MM.1S (cell line): ENCODE measurements at regions not wholly inside any gene's neighbourhood (a gene's known extent, or its start where the extent isn't known, plus 50 kb on each side); places are given as distances from the start of the nearest gene placed in this dataset.

ENCODE experiments used
- DNase-seq: peaks from one replicate; pipeline ENCODE4 v3.0.0-alpha.2; 2015
- H2AFZ ChIP-seq: fragments of 300-600 bp; sonication (generic); 2 replicates; pipeline ENCODE4 v1.6.0; 2016; ENCODE audit warnings: antibody characterized with exemption, low read length
- H3F3A ChIP-seq: fragments of 300-600 bp; sonication (generic); 2 replicates; pipeline ENCODE4 v1.6.1; 2016; ENCODE audit warnings: mild to moderate bottlenecking, antibody characterized with exemption, low read length, moderate library complexity, mixed read lengths; ENCODE audit not compliant: insufficient read depth
- H3K27ac ChIP-seq: fragments of 300-600 bp; sonication (generic); 2 replicates; pipeline ENCODE4 v1.5.1; 2016; ENCODE audit warnings: mild to moderate bottlenecking, low read length
- H3K27me3 ChIP-seq: fragments of 300-600 bp; sonication (generic); replicated peaks from 2 replicates; pipeline ENCODE4 v1.6.0; 2016; ENCODE audit warnings: low read length; ENCODE audit not compliant: insufficient read depth
- H3K36me3 ChIP-seq: fragments of 300-600 bp; sonication (generic); replicated peaks from 2 replicates; pipeline ENCODE4 v1.6.1; 2016; ENCODE audit warnings: mild to moderate bottlenecking, low read length, mixed read lengths; ENCODE audit not compliant: insufficient read depth
- H3K4me1 ChIP-seq: fragments of 300-600 bp; sonication (generic); 2 replicates; pipeline ENCODE4 v1.6.1; 2016; ENCODE audit warnings: low read length, mixed read lengths
- H3K4me2 ChIP-seq: fragments of 300-600 bp; sonication (generic); 2 replicates; pipeline ENCODE4 v1.6.0; 2016; ENCODE audit warnings: low read depth, low read length
- H3K4me3 ChIP-seq: fragments of 300-600 bp; sonication (generic); 2 replicates; pipeline ENCODE4 v1.5.1; 2016; ENCODE audit warnings: low read length, mixed read lengths
- H3K79me2 ChIP-seq: fragments of 300-600 bp; sonication (generic); 2 replicates; pipeline ENCODE4 v1.6.1; 2016; ENCODE audit warnings: mixed run types, low read length, mixed read lengths
- H3K9ac ChIP-seq: fragments of 300-600 bp; sonication (generic); 2 replicates; pipeline ENCODE4 v1.6.1; 2016; ENCODE audit warnings: low read length, mixed read lengths
- H3K9me2 ChIP-seq: fragments of 300-600 bp; sonication (generic); replicated peaks from 2 replicates; pipeline ENCODE4 v1.6.1; 2016; ENCODE audit warnings: mild to moderate bottlenecking, low read length, mixed read lengths; ENCODE audit not compliant: insufficient read depth
- H3K9me3 ChIP-seq: fragments of 300-600 bp; sonication (generic); replicated peaks from 2 replicates; pipeline ENCODE4 v1.6.1; 2016; ENCODE audit warnings: mild to moderate bottlenecking, low read length, mixed read lengths; ENCODE audit not compliant: insufficient read depth
- H4K20me1 ChIP-seq: fragments of 300-600 bp; sonication (generic); 2 replicates; pipeline ENCODE4 v1.6.1; 2016; ENCODE audit warnings: mild to moderate bottlenecking, low read length, moderate library complexity, mixed read lengths; ENCODE audit not compliant: insufficient read depth
- EZH2 ChIP-seq: fragments of 300-600 bp; sonication (generic); optimal IDR thresholded peaks from 2 replicates; pipeline ENCODE3; 2017; ENCODE audit warnings: low read depth, mild to moderate bottlenecking, antibody characterized with exemption, low read length, mixed read lengths
- EZH2phosphoT487 ChIP-seq: fragments of 300-600 bp; sonication (generic); IDR thresholded peaks from 2 replicates; pipeline ENCODE4 v1.6.1; 2018; ENCODE audit warnings: antibody characterized with exemption, low read length
- TF ChIP-seq, protein P1 (sequence below): fragments of 300-600 bp; sonication (generic); IDR thresholded peaks from 2 replicates; pipeline ENCODE4 v1.5.1; 2016; ENCODE audit warnings: antibody characterized with exemption, low read length, mixed read lengths

- Histone ChIP-seq H4K20me1 (no peaks in the 10 kb centered on the region), H3K4me2 (no peak overlapping the region), H3K4me1 (peaks cover 4% of the 10 kb centered on the region; the same call in 1 of the 2 replicates), H3F3A (no peaks in the 10 kb centered on the region), H3K9me3 (no peaks in the 10 kb centered on the region; the same call in 1 of the 2 replicates), H3K27me3 (no peaks in the 10 kb centered on the region), H3K9ac (no peak overlapping the region), H3K9me2 (no peaks in the 10 kb centered on the region), H3K27ac (no peak overlapping the region), H3K79me2 (no peaks in the 10 kb centered on the region), H3K4me3 (no peak overlapping the region), H2AFZ (no peak overlapping the region), H3K36me3 (no peaks in the 10 kb centered on the region)
- TF ChIP-seq EZH2phosphoT487 (no peak), EZH2 (no peak)
- TF ChIP-seq, protein P1, sequence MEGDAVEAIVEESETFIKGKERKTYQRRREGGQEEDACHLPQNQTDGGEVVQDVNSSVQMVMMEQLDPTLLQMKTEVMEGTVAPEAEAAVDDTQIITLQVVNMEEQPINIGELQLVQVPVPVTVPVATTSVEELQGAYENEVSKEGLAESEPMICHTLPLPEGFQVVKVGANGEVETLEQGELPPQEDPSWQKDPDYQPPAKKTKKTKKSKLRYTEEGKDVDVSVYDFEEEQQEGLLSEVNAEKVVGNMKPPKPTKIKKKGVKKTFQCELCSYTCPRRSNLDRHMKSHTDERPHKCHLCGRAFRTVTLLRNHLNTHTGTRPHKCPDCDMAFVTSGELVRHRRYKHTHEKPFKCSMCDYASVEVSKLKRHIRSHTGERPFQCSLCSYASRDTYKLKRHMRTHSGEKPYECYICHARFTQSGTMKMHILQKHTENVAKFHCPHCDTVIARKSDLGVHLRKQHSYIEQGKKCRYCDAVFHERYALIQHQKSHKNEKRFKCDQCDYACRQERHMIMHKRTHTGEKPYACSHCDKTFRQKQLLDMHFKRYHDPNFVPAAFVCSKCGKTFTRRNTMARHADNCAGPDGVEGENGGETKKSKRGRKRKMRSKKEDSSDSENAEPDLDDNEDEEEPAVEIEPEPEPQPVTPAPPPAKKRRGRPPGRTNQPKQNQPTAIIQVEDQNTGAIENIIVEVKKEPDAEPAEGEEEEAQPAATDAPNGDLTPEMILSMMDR: no peak
- DNase-seq: no peak
Observed at GRCh38 chr2:147092266-147092665, 752.6 kb upstream of the ACVR2A start.

DNA sequence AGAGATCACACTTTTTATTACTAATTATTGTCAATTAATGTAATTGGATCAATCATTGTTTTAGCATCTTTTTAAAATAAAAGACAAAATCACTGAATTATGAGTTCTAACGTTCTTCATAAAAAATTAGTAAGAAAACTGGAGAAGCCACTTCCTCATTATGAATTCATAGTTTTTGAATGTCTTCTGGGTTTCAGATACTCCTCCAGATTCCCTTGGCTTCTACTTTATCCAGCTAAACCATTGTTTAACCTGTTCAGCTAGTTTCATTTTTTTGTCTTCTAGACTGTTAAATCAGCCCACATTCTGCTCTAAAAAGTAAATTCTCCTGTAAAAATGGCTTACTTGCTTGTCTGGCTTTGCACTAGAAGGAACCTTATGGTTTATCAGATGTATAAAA, 753.4 kb upstream of the ACVR2A start:
- Histone ChIP-seq H3K36me3 (no peaks in the 10 kb centered on the region), H3K9me2 (no peaks in the 10 kb centered on the region), H2AFZ (no peak overlapping the region), H3K9ac (no peak overlapping the region), H3F3A (no peaks in the 10 kb centered on the region), H3K4me2 (no peak overlapping the region), H3K27me3 (no peaks in the 10 kb centered on the region), H3K4me3 (no peak overlapping the region), H3K4me1 (peaks cover 4% of the 10 kb centered on the region; the same call in 1 of the 2 replicates), H3K27ac (no peak overlapping the region), H4K20me1 (no peaks in the 10 kb centered on the region), H3K9me3 (no peaks in the 10 kb centered on the region; the same call in 1 of the 2 replicates), H3K79me2 (no peaks in the 10 kb centered on the region)
- TF ChIP-seq EZH2phosphoT487 (no peak), EZH2 (no peak)
- TF ChIP-seq, protein P1: no peak
- DNase-seq: no peak

- no peak overlapping the region for H3K27ac ChIP-seq
- no peak for DNase-seq
- H3K4me3 ChIP-seq: no peak overlapping the region
Observed at GRCh38 chr2:147088871-147089270, 756.0 kb upstream of the ACVR2A start.

More at GRCh38 chr2:147088871-147089270, 756.0 kb upstream of the ACVR2A start:
- H3K4me2 ChIP-seq: no peak overlapping the region
- TF ChIP-seq, protein P1: no peak
- no peak for TF ChIP-seq EZH2phosphoT487
- TF ChIP-seq EZH2: no peak
- H3K9ac ChIP-seq: no peak overlapping the region
- H3K9me2 ChIP-seq: no peaks in the 10 kb centered on the region
- no peaks in the 10 kb centered on the region for H3K9me3 ChIP-seq
- no peaks in the 10 kb centered on the region for H3K27me3 ChIP-seq
- no peaks in the 10 kb centered on the region for H3F3A ChIP-seq
- H4K20me1 ChIP-seq: no peaks in the 10 kb centered on the region
- H3K36me3 ChIP-seq: no peaks in the 10 kb centered on the region
- no peak overlapping the region for H2AFZ ChIP-seq
- no peaks in the 10 kb centered on the region for H3K79me2 ChIP-seq
- H3K4me1 ChIP-seq: peaks cover 4% of the 10 kb centered on the region; the same call in 1 of the 2 replicates
